ENCODE measurements at regions not wholly inside any gene's neighbourhood (a gene's known extent, or its start where the extent isn't known, plus 50 kb on each side); places are given as distances from the start of the nearest gene placed in this dataset.

- DNase-seq, result no peak
These were observed 977.9 kb downstream of the BRINP3 start for GRCh38 chr1:189499736-189500135.

GRCh38 chr1:189500778-189501177 is 976.9 kb downstream of the BRINP3 start:
- DNase-seq, result no peak

- no peak for DNase-seq
These were observed 966.8 kb downstream of the BRINP3 start for GRCh38 chr1:189510827-189511226.

DNA sequence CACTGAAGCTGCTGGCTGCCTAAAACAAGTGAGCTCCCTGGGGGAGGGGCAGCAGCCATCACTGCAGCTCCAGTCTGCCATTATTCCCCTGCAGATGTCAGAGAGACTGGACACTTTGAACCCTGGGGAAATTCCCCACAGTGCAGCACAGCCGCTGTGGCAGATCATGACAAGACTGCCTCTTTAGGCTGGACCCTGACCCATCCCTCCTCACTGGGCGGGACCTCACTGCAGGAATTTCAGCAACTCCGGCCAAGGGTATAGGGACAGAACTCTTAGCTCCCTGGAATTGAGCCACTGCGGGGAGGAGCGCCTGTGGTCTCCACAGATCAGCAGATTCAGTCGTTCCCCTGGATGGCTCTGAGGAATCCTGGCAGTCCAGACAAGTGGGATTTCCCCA is 964.6 kb downstream of the BRINP3 start:
- no peak for DNase-seq

DNA sequence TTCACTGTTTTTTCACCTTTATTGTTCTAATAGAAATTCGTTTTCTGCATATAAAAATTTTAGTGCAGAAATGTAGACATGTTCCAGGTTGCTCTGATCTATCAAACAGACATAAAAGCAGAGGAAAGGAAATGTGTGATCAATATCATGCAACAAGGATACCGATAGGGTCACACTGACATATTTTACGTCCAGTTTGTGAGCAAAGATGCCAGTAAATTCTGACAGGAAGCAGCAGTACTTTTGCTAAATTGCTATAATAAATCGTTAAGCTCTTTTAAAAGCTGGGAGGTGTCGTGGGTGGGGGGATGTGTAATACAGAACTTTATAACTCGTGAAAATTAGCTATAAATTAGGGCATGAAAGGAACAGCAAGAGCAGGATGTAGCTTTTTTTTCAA is 955.2 kb downstream of the BRINP3 start:
- DNase-seq, result no peak

DNA sequence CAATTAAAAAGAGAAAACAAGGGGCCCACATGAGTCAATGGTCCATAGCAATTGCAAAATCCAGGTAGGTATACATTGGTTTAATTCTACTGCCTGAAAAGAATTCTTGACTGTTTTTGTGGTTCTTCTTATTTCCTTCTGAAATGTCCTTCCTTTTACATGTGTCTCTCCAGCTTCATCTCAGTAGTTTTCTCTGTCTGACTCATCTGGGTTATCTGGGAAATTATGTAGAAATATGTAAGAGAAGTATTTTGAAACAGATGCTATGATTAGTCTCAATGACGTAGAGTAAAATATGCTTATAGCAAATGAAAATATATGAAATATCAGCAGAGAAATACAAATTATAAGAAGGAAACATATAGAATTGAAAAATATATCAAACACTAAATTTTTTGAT is 953.2 kb downstream of the BRINP3 start:
- no peak for DNase-seq

- no peak for DNase-seq
These were observed 947.5 kb downstream of the BRINP3 start for GRCh38 chr1:189530162-189530561.

GRCh38 chr1:189538271-189538670 is 939.4 kb downstream of the BRINP3 start:
- DNase-seq, result no peak

DNA sequence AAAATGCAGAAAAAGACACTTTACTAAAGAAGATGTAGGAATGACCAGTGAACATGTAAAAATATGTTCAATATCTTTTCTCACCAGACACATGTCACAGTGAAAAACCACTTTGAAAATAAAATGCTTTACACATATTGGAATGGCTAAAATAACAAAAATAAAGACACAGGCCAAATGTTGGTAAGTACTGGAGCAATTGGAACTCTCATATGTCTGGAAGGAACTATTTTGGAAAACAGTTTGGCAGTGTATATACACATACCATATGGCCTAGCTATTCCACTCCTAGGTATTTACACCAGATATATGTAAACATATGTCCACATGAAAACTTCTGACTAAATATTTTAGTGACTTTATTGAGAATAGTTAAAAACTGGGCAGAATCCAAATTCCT is 927.2 kb downstream of the BRINP3 start:
- no peak for DNase-seq

DNA sequence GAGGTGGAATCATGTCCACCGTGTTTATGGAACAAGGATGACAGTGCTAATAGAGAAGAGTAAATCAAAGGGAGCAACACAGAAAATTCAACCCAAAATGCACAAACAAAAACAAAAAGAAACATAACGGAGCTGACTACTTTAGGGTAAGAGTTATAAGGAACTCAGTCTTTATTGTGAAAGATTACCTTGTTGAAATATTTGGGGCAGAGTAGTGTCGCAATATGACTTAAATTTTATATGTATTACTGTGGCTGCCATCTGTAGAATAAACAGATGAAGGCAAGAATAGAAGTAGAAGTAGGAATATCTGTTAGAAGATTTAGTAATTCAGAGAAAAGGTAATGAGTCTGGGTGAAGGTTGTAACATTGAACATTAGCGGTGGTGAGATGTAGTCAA is 913.9 kb downstream of the BRINP3 start:
- DNase-seq, result no peak

- DNase-seq, result no peak
These were observed 909.8 kb downstream of the BRINP3 start for GRCh38 chr1:189567890-189568289.

DNA sequence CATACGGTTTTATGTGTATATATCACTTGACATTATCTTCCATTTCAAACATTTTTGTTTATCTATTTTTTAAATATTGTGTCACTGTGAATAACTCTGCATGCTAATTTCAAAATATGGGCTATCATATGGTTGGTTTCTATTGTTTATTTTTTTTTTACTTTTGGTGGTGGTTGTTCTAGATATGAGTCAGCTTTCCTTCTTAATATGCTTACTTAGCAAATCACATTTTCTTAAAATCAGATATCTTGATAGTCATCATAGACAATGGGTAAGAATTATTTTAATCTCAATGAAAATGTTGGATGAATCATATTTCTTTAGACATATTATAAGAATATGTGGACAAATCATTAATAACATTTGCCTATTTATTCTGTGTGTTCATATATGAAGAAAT is 881.5 kb downstream of the BRINP3 start:
- DNase-seq, result no peak

GRCh38 chr1:189597083-189597482 is 880.6 kb downstream of the BRINP3 start:
- no peak for DNase-seq

- DNase-seq, result no peak
These were observed 872.4 kb downstream of the BRINP3 start for GRCh38 chr1:189605226-189605625.

DNA sequence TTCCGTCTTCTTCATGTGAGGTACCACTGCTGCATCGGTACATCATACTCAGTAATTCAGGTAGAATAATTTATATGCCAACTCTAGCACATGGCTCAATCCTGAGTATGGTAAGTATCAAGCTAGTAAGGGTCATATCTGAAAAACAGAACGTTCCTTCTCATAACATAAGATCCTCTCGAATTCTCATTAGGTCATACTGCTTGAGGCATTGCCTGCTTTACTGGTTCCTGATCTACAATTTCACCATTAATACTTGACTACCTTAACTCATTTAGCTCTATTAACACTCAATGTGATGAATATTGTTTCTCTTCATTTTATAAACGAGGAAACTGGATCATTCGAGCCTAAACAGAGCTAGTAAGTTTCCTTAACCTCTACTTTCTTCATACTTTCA is 871.6 kb downstream of the BRINP3 start:
- no peak for DNase-seq

- DNase-seq, result no peak
These were observed 870.7 kb downstream of the BRINP3 start for GRCh38 chr1:189606795-189607476.

DNA sequence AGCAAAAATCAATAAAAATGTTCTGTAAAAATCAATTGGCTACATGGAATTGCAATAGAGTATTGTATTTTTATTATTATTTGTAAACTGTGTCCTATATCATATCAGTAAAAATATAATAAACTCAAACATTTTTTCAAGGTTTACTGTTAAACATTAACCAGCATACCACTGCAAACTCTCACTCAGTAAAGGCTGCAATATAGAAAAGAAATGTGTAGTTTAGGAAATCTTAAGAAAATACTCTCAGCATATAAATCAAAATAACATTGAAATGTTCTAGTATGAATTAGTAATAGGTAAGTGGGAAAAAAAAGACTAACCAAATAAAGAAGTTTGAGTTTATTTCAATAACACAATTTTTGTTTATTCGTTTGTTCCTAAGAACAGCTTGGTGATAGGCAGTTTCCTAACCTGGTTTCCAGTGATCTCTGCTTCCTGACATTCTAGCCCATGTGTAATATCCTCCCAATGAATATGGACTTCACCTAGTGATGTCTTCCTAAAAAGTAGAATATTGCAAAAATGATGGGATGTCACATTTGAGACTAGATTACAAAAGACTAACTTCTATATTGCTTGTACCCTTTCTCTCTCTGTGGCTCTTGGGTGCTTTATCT is 870.1 kb downstream of the BRINP3 start:
- no peak for DNase-seq

DNA sequence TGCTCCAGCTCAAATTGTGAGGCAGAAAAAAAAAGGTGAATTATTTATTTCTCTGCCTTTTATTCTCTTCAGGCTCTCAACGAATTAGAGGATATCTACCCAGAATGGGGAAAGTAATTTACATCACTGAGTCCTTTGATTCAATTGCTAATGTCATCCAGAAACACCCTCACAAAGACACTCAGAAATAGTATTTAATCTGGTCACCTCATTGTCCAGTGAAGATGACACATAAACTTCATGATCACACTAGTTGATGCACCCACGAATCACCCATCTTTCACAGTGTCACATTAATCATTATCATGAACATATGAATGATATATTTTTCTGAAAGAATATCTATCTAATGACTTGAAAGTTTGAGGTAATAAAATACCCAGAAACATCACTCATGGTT is 868.5 kb downstream of the BRINP3 start:
- DNase-seq, result no peak

- no peak for DNase-seq
These were observed 860.8 kb downstream of the BRINP3 start for GRCh38 chr1:189616893-189617292.

DNA sequence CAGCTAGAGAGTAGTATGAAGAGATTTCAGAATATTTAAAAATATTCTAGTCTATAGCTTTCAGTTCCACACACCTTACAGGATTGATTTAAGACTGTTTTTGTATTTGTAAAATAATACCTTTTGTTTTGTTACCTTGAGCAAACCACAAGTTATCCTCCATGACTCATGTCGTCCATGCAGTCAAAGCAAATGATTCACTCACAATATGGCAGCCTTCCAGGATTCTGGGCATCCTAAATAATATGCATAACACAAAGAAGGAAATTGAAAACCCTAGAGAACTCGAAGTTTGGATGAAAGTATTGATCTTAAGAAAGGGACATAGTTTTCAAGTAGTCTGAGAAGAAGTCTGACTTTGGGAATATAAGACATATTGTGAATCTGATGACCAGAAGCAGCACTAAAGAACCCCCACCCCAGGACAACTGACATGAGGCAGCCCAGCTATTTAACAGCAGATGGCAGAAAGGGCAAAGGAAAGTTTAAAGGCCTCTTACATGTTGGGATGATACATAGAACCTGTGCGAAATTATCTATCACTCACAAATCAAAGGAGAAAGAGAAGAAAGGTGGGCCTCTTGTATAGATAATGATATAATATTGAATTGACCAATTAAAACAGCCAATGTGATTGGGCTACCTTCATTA is 857.9 kb downstream of the BRINP3 start:
- DNase-seq, result no peak

DNA sequence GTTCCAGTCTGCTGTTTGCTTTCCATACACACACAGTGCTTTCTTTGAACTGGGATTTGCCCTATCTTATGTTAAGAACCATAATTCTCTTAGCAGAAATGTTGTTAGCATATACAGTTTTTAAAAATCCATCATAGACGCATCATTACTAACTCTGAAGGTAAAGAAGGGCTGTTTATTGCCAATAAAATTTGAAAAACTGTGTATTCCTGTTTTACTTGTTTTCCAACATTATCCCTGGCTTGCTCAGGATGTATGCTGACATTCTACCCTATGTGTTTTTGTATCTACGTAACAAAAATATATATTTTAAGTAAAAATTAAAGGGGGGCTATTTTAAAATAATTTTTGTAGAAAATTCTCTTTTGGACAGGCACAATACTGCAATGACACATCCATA is 857.2 kb downstream of the BRINP3 start:
- no peak for DNase-seq

DNA sequence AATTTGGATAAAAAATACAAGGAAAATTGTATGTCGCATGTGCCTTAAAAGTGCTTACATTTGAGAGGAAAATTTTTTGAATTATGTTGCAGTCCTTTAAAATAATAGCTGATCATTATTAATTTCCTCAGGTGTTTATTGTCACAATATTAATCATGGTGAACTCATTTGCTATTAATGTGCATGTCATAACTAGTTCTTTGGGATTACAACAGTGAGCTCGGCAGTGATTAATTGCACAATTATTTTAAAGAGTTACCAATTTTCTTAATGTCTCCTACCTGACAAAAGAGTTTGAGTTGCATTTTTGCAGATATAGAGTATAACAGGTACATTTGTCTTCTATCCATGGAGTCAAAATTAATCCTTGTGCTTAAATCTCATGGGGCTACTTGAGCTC is 854.3 kb downstream of the BRINP3 start:
- no peak for DNase-seq

- DNase-seq, result no peak
These were observed 850.2 kb downstream of the BRINP3 start for GRCh38 chr1:189627427-189627826.

- DNase-seq, result no peak
These were observed 848.8 kb downstream of the BRINP3 start for GRCh38 chr1:189628857-189629256.

DNA sequence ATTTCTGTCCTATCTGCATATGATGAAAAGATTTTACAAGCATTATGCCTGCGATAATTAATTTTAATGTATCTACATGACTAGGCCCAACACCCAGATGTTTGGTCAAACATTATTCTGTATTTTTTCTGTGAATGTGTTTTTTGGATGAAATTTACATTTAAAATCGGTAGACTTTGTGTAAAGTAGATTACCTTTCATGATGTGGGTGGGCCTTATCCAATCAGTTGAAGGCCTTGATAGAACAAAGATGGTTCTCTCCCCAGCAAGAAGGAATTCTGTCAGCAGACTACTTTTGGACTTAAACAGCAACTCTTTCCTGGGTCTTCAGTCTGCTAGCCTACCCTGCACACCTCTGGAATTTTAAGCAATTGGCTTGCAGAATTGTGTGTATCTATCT is 844.0 kb downstream of the BRINP3 start:
- DNase-seq, result no peak
